GM18498 (cell line): ENCODE measurements at regions not wholly inside any gene's neighbourhood (a gene's known extent, or its start where the extent isn't known, plus 50 kb on each side); places are given as distances from the start of the nearest gene placed in this dataset.
"Not testable (repeated sequence)": the region's sequence is repeated elsewhere in the genome, so short reads cannot be mapped to it uniquely, and the experiment has no call there.

Experiments used
- ATAC-seq: cut with Tn5 transposase; IDR thresholded peaks from one replicate; pipeline ENCODE4 v1.9.1; 2021; ENCODE audit warnings: mild to moderate bottlenecking, moderate library complexity; ENCODE audit not compliant: unreplicated experiment

DNA sequence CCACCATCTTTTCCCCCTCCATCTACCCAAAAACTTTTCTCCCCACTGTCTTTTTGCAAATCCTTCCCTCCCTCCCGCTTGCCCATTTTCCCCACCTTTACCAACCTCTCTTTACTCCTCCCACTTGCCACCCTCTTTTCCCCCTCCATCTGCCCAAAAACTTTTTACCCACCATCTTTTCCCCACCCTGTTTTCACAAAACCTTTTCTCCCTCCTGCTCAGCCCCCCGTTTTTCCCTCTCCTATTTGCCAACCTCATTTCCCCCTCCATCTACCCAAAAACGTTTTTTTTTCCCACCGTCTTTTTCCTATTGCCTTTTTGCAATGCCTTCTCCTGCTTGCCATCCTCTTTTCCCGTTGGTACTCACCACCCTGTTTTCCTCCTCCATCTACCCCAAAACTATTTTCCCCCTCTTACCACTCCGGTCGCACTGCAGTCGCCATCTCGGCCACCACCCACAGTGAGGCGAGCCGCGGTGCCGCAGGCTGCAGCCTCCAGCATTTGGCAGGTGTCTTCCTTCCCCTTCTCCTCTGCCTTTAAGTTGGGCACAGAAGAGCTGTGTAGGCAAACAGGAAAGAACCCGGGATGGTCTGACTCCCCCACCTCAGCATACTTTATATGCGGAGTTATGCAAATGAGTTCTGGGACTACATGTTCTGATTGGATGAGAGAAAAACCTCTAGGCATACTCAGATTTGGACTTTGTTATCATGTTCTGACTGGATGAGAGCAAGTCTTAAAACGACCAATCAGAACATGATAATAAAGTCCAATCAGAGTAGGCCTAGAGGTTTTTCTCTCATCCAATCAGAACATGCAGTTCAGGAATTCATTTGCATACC lies 121.2 kb upstream of the VPREB1 start:
- no peak for ATAC-seq

- ATAC-seq, result no peak
Measured at GRCh38 chr22:22122348-22123117, 122.1 kb upstream of the VPREB1 start.

DNA sequence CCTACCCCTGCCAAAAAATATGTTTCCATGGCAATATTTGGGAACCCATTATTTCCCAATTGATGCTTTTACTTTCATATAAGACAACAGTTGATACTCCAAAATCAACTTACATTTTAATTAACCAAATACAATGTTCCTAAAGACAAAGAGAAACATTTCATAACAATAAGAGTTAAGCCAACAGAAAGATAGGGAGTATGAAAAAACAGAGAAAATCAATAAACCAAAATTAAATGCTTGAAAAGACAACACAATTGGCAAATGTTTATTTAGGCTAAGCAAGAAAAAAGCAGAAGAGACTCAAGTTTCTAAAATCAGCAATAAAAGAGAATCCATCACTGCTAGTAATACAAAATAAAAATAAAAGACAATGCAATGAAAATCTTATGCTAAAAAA lies 123.1 kb upstream of the VPREB1 start:
- no peak for ATAC-seq

GRCh38 chr22:22120160-22120559 lies 124.4 kb upstream of the VPREB1 start:
- ATAC-seq, result no peak

DNA sequence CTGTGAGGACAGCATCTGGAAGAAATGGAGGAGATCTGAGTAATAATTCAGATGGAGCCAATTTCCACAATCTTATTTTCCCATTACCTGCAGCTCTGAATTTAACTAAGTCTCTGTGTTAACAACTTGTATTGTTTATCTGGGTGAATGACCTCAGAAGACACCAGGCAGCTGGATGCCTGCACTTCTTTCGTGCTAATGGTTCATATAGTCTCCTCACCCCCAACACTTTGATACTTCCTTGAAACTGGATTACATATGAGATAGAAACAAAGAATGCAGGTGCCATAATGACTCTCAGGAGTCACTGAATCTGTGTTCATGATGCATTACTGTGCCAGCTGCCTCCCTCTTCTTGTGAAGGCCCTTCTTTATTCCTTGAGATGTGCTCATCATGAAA lies 125.6 kb upstream of the VPREB1 start:
- no peak for ATAC-seq

GRCh38 chr22:22117864-22118544 lies 126.6 kb upstream of the VPREB1 start:
- not testable (repeated sequence) for ATAC-seq

GRCh38 chr22:22116997-22117770 lies 127.4 kb upstream of the VPREB1 start:
- not testable (repeated sequence) for ATAC-seq

- no peak for ATAC-seq
Measured at GRCh38 chr22:22113701-22114100, 130.9 kb upstream of the VPREB1 start.

GRCh38 chr22:22112533-22113294 lies 130.1 kb upstream of the TOP3B start:
- no peak for ATAC-seq

DNA sequence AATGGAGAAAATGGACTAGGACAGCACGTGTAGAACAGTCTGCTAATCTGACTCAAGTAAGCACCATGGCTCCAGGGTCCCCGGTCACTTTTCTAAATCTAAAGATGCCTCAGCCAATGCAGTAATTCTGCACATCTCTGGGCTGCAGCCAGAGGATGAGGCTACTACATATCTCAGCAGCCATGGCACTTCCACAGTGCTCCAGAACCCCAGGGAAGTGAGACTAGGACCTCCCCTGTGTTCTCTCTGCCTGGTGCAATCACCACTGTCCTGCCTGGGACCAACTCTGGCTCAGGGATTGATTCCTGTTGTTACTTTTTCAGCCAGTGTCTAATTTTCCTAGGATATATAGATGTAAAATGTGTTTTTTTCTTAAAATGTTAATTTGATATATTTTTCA lies 129.4 kb upstream of the TOP3B start:
- no peak for ATAC-seq

DNA sequence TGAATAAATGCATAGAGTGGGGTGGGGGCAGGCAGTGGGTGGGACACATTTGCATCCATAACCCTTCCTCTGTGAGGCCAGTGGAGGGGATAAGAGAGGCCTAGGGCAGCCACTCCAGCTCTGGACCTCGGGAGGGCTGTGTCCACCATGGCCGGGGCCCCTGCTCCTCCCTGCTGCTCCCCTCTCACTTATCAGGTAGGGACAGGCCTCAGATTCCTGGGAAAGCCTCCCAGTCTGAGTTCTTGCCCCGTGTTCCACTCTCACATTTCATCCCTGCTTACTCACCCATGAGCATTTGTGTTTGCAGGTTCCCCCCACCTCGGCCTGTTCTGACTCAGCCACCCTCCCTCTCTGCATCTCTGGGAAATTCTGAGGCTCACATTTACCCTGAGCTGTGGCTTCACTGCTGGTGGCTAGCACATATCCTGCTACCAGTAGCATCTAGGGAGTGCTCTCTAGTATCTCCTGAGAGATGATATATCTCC lies 128.7 kb upstream of the TOP3B start:
- ATAC-seq, result peak; percentile 60

DNA sequence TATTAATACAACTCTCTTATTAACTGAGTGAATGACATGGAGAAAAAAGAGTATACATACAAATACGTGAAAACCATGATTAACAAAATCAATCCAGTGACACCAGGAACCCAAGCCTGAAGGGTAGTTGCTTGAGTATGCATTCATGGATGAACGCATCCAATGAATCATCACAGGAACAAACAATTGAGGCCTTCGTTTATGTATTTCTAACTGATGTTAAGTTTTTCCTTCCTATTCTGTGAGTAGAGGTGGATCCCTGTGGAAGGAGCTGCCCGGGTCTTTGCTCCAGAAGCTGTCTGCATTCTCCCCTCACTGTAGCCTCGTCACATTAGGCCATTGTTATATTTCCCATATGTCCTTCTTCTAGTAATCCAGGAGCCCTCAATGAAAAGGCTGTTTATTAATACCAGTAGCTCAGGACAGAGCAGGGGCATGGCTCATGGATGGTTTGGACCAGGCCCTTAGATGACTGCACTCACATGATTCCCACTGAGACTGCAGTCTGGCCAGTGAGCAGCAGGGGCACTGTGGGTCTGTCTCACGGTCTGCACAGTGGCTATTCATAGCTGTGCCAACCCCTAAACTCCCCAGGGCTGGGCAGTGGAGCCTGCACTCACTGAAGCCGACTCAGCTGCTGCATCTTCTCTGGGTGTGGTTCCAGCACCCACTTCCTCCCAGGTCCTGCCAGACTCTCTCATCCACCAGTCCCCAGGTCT lies 128.1 kb upstream of the TOP3B start:
- peak; percentile 94 for ATAC-seq

GRCh38 chr22:22109693-22110466 lies 127.3 kb upstream of the TOP3B start:
- ATAC-seq, result no peak

- ATAC-seq, result no peak
Measured at GRCh38 chr22:22106855-22107254, 124.3 kb upstream of the TOP3B start.

DNA sequence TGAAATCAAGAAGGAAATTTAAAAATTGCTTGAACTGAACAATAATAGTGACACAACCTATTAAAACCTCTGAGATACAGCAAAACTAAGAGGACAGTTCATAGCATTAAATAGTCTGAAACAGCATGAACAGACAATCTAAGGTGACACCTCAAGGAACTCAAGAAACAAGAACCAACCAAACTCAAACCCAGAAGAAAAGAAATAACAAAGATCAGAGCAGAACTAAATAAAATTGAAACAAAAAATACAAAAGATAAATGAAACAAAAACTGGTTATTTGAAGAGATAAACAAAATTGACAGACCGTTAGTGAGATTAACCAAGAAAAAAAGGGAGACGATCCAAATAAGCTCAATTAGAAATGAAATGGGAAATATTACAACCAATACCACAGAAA lies 122.8 kb upstream of the TOP3B start:
- ATAC-seq, result no peak

- ATAC-seq, result no peak
Measured at GRCh38 chr22:22103078-22103875, 120.7 kb upstream of the TOP3B start.
